Pulmonary artery endothelial cell (primary cell): ENCODE measurements at regions not wholly inside any gene's neighbourhood (a gene's known extent, or its start where the extent isn't known, plus 50 kb on each side); places are given as distances from the start of the nearest gene placed in this dataset.
"Not testable (repeated sequence)": the region's sequence is repeated elsewhere in the genome, so short reads cannot be mapped to it uniquely, and the experiment has no call there.

Experiments
- DNase-seq: peaks from one replicate; pipeline ENCODE4 v3.0.0-alpha.2; 2011; ENCODE audit warnings: low read depth, low spot score

DNA sequence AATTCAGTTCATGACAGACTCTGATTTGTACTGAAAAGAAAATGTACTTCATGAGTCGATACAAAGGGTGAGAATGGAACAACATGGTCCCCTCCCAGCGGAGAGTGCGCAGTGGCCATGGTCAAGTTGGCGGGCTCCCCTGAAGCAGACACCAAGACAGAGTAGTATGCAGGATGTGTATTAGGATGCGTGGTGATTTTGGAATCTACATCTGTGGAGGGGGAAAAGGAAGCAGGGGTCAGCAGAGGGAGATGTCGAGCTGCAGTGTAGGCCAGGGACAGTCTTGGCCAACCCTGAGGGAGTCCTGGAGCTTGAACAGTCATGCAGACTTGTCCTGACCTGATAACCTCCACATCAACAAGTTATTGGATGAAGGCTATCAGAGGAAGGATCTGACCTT, 481.0 kb downstream of the OMA1 start:
- DNase-seq = no peak

DNA sequence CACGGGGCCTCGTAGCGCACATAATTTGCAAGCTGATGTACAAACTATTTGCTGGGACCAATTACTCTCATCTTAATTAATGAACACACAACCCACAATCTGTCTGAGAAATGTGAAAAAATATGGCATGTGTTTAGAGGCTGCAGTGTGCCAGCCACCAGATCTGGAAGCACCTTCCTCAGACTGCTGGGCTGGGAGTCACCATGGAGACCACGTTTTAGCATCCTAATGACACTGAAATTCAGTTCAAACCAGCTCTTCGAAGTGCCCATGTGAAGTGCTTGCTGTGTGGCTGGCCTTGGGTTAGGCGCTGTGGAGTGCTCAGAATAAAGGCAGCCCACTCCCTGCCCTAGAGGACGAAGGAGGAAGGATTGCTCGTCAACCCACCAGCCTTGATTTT, 482.4 kb downstream of the OMA1 start:
- no peak for DNase-seq

DNA sequence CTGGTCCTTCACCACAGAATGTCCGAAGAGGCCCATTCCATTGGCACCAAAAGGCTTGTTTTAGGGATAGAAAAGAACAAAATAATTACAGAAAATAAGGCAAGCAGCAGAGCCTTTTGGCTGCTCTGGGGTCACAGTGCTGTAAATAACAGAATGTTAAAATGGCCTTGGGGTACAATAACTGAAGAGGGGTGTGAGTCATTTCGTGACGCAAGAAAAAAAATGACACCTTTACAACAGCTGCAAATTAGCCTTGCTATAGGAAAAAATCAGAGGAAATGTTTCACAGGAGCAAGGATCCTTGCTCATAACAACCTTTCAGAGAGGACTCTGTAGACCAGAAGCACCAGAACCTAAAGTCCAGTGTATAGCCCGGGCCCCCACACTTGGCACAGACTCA, 483.4 kb downstream of the OMA1 start:
- no peak for DNase-seq

DNA sequence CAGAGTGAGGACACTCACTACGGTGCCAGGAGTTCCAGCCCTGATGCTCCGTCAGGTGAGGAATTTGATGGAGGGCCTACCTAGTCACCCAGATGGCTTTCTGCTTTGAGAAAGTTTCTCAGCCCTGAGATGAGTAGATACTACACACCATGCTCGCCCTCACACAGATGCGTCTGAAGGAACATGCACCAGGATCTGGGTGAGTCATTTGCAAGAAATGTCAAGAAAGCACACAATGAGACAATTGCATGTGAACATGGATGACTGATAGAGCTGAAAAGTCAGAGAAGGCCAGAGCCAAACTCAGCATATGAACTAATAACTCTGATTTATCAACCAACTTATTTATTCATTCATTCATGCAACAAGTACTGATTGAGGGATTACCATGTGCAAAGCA, 483.9 kb downstream of the OMA1 start:
- no peak for DNase-seq

DNA sequence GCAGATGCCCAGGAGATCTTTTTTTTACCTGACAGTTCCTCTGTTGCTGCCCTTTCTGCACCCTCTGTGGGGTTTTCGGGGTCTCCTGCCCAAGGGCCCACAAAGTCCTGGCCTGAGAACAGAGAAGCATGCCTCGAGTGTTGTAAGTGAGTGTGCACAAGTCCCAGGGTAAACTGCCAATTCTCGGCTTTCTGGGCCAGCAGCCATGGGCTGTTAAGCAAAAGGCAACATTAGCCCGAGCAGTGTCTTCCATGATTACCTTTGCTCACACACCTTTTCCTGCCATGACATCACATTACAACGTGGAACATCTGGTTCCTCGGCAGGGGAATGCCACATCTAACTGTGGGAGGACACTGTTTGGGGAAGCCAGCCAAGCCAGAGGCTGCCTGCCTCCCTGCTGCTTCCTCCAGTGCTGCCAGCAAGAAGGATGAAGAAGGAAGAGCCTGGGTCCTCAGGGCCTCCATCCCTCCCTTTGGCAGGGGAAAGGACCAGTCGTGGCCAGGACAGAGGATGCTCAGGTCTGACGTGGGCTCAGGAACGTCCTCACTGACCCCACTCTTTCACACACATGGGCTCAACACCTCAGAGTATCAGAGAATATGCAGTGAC, 485.9 kb downstream of the OMA1 start:
- no peak for DNase-seq

DNA sequence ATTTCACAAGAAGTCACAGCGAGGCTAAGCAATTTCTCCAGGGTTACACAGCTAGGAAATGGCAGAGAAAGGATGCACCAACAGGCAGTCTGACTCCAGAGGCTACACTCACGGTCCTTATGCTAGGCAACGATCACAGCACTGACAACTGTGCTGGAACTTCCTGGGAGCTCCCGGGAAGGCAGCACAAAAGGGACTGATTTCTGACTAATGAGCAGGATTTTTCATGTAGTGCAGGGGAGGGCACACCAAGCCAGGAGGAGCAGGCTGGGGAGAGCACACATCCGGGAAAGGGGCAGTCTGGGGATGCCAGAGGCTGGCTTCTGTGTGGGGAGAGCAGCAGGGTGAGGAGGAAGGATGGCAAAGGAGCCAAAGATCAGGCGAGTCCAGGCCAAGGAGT, 486.7 kb downstream of the OMA1 start:
- no peak for DNase-seq

DNA sequence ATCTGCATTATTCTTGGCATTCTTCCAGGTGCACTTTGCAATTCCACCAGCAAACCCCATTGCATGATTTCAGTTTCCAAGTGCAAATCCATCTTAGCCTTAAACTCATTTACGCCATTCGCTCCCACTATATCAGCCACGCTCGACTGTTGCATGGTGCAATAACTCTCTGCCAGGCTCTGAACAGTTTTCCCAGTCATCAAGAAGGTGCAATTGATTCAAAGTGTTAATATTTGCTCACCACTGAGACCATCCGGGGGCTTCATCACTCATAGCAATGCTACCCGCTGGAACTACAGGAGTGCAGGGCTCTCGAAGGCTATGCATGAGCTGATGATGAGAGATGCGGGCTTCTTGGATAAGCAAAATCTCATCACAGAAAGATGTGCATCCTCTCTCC, 488.2 kb downstream of the OMA1 start:
- no peak for DNase-seq

DNA sequence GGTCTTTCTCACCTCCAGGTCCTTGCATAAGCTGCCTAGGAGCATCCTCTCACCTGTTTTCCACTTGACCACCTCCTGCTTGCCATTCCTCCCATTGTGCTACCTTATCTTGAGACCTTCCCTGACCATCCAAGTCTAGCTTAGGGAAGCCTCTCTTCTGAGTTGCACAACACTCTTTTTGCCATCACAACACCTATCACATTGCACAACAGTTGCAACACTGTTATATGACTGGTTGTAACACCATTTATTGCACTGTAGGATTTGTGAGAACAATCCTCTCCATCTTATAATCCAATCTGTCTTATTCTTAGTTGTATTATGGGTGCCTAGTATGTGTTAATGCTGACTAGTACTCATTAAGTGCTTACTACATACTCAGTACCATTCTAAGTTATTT, 488.7 kb downstream of the OMA1 start:
- no peak for DNase-seq

DNA sequence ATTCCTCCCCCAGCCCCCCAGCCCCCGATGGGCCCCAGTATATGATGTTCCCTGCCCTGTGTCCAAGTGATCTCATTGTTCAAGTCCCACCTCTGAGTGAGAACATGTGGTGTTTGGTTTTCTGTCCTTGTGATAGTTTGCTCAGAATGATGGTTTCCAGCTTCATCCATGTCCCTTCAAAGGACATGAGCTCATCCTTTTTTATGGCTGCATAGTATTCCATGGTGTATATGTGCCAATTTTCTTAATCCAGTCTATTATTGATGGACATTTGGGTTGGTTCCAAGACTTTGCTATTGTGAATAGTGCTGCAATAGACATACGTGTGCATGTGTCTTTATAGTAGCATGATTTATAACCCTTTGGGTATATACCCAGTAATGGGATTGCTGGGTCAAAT, 495.3 kb downstream of the OMA1 start:
- not testable (repeated sequence) for DNase-seq

DNA sequence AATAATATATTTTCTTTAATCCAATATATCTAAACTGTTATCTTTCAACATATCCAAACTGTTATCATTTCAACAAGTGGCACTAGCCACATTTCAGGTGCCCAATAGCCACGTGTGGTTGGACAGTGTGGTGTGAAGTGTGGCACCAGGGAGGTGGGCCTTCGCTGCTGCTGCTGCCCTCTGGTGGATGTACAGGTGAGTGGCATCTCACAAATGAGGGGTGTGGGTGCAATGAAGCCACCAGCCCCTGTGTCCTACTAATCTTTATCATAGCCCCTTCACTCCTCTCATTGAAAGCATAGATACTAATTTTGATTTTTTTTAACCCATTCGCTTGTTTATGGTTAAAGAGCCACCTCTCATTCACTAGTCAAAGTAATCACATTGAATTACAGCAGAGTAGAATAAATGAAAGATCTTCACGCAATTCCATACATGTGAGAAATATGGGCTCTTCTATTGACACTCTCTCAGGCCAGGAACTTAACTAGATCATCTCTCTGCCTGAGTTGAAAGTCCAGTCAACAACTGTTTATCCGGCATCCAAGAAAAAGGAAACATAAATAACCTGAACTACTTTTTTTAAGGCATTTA, 499.2 kb downstream of the OMA1 start:
- DNase-seq = no peak

DNA sequence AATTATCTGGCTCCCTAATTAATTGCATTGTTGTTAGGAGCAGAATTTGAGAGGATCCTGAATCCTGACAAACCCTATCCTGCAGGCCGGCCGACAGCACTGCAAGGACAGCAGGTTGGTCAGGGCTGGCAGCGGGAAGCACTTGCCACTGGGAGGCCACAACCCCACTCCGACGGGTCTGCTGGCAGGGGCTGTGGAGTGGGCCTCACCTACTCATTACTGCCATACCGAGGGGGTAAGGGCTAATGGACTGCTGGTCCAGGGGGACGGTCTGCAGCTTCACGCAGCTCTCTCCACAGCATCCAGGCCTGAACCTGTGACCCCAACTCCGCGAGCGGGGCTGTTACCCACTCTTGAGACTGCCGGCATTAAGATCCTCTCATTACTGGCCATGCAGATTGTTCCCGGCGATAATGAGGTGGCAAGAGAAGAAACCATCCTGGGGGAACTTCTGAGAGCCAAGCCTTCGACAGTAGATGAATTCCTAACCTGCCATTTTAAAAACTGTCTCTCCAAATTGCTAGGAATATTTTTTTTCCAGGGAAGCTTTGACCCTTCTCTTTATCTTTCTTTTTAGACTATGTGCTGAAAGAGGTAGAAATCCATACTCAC, 501.3 kb downstream of the OMA1 start:
- no peak for DNase-seq

DNA sequence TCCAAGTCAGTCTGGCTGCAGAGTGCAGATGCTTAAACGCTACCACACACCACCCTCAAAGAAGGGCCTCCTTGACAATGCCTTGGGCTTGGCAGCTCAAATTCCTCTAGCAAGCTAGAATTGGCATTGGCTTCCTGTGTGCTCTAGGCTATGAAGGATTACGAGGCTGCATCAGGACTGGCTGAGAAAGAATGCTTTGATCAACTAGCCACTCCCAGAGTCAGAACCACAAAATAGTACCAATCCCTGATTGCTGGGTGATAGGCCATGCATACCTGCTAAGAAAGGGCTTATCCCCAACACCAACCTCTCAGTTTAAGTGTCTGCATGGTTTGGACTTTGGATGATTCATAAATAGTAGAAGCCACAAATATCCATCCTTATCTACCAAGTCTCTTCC, 504.9 kb downstream of the OMA1 start:
- no peak for DNase-seq

DNA sequence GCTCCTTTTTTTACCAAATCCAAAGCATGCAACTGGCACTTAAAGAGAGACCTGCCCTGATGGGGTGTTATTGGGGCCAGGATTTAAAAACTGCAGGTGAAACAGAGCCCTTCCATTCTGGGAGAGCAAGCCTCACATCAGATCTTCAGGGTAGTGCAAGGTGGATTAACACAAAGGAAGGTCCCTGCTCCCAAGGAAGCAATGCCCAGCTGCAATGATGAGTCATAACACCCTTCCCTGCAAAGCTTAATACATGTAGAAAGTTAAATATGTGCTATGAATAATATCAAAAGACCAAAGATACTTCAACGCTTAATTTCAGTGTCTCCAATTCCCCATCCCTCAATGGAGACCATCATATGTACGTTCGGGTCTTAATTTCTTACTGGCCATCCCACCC, 508.0 kb downstream of the OMA1 start:
- no peak for DNase-seq

DNA sequence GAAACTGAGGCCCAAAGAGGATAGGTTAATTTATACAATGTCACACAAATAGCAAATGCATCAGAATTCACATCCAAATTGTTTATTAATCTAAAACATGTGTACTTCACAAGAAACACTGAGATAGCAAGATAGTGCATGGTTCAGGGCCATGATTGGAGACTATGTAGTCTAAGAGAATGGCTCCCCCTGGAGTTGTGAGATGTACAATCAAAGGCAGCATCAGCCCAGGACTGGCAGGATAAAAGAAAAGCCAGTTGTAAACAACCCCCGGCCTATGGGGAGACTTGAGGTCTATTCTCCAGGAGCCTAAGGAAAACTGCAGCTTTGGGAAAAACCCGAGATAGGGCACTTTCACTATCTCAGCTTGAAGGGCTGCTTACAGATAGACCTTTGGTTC, 511.0 kb downstream of the OMA1 start:
- DNase-seq = no peak

DNA sequence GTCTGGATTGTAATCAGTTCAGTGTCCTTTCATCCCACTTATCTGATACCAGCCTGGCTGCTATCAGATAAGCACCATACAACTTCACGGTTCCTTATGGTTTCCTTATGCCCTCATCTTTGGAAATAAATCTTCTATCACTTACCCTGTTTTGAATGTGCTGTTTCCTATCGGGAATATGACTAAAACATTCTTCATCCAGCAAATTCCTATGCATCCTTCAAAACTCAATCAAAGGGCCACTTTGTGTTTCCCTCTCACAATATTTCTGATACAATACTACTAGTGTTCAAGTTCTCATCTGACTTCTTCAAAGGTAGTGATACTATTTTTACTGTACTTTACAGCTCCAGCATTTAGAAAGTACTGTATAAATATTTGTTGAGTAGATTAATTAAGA, 513.2 kb downstream of the OMA1 start:
- DNase-seq = no peak

DNA sequence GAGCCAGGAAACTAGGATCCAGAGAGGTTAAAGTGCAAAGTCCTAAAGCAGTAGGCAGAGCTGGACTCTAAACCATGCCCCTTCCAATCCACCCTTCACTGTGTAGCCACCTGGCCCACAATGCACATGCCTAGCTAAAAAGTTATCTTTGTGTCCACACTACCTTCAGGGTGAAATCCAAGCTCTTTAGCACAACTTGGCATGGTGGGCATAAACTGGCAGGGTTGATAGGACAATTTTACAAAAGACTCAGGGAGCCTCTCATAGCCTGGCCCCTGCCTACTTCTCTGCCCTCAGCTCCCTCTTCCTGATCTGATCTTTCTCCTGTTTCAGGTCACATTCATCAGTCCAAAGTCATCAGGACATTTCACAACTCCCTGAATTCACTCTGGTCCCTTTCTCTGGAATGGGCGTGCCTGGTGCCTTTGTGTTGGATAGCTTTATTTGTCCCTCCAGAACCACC, 513.9 kb downstream of the OMA1 start:
- DNase-seq = no peak

DNA sequence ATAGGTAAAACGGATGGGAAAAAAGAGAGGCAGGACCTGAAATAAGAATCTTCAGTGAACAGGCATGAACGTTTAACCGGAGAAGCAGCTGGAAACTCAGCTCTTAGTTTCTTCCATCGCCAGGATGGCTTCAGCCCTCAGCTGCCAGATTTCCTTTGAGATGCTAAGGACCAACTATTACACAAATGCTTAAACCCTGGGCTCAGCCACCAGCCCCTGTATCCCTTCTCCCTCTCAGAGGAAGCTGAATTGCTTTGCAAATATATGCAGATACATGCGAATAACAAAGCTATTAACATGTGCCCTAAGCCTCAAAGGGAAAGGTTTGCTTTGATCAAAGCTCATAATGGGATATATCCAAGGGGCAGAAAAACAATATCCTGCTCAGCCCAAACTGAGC, 515.1 kb downstream of the OMA1 start:
- DNase-seq = no peak

DNA sequence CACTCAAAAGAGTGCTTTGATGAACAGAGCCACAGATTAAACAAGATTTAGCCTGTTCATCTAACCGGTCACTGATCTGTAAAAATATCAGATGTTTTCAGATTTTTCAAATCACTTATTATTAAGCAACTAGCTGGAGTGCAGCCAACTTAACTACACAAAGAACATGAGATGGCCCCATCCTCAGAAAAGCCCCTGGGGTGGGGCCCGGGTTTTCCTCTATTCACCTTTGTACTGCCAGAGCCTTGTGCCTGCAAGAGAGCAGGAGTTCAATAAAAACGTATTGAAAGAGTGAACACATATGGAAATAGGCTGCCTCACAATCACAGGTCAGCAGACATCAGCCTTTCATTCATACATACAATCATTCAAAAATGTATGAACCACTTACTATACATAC, 516.1 kb downstream of the OMA1 start:
- no peak for DNase-seq

DNA sequence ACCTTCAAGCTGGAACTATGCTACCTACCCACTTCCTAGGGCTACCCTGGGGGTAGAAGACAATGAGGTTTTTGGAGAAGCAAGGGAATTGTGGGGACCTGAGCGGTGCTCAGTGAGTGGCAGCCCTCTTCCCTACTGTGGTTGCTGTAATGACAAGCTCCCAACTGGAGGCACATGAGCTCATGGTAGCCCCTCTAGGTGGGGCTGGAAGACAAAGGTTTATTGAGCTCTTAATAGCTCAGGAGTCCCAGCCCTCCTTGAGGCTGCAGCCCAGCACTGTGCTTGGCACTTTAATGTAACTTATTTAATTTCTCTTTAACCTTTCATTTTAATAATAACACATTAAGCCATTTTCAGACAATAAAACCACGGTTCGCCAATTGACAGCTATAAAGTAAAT, 528.9 kb downstream of the OMA1 start:
- no peak for DNase-seq

DNA sequence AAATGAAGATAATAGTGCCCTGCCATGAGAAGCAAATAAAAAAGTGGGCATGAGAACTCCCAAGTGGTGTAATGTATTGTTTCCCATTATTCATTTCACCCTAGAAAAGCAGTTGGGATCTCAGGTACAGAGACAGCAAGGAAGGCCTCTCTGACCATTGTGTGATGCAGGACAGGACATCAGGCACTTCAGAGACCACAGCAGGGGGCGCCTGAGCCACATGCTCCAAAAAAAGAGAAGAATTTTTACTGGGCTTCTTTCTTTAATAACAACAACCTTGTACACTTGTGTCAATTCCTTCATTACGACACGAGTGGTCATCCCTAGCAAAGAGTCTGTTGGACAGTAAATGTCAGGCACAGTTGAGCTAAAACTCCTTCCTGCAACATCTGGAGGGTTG, 533.3 kb downstream of the OMA1 start:
- DNase-seq = no peak

DNA sequence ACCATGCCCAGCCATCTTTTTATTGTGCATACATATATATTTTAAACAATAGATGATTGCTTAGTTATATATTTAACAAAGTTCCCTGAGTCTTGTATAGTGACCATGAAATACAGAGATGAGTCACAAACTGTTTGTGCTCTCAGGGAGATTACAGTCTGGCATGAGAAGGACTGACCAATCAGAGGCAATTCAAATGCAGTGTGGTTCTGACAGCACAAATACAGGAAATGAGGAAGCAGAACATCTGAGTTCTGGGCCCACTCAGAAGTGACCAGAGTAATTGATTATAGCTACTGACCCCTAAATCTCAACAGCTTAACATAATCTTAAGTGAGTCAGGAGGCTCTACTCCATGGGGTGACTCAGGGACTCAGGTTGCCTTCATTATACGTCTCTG, 534.5 kb downstream of the OMA1 start:
- no peak for DNase-seq

DNA sequence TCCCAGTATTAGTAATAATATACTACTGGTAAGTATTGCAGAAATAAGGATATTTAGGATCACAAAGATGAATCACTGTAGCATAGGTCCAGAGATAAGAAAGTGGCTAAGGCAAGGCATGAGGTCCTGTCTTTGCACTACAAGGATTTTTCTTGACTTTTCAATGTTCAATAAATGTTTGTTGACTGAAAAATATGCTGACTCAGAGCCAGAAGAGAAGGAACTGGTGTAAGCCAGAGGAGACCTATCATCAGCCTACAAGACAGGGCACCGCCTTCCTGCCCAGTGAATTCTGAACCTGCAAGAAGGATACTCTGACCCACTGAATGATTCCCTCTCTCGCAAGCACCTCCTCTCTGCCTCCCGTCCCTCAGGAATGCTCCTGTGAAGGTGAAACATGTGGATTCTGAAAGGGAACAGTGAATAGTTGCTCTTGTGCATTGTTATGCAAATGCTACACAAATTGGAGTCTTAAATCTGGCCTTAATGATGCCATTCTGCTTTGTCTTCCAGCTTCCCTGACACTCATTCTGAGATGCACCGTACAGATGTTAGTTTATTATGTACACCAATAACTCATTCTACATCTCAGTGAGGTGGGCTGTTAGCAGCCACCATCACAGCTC, 540.0 kb downstream of the OMA1 start:
- DNase-seq = no peak

DNA sequence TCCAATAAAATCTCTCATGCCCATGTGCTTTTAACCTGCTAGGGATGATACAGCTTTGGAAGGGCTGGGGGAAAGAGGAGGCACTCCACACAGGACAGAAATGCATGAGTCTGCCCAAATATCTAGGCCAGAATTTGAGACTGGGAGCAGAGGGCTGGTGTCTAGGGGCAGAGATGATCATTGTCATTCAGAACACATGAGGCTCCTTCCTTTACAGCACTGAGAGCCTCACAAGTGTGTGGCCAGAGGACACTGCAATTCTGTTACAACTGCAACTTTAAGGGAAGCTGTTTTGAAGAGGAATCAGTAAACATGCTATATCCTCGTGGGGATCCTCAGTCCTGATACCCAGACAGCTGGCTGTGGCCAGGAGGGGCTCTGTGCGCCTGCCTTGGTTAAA, 541.3 kb downstream of the OMA1 start:
- DNase-seq = no peak
